DND-41 (cell line): ENCODE measurements at regions not wholly inside any gene's neighbourhood (a gene's known extent, or its start where the extent isn't known, plus 50 kb on each side); places are given as distances from the start of the nearest gene placed in this dataset.

Source experiments
- CTCF ChIP-seq: IDR thresholded peaks from 2 replicates; pipeline ENCODE4 v1.5.1; 2012; ENCODE audit warnings: borderline replicate concordance, low read length, moderate library complexity, mild to moderate bottlenecking; ENCODE audit not compliant: poor library complexity, severe bottlenecking; ENCODE audit errors: extremely low read depth
- EZH2 ChIP-seq: IDR thresholded peaks from 3 replicates; pipeline ENCODE4 v1.6.1; 2012; ENCODE audit warnings: borderline replicate concordance, low read depth, mild to moderate bottlenecking, moderate library complexity, low read length, inconsistent platforms; ENCODE audit not compliant: severe bottlenecking

GRCh38 chr13:39123578-39123977, 85.3 kb downstream of the NHLRC3 start:
- no peak for TF ChIP-seq CTCF
- no peak for TF ChIP-seq EZH2
